B cell (primary cell): ENCODE measurements at regions not wholly inside any gene's neighbourhood (a gene's known extent, or its start where the extent isn't known, plus 50 kb on each side); places are given as distances from the start of the nearest gene placed in this dataset.

Source experiments
- ATAC-seq: fragments of 200-7000 bp; cut with Tn5 transposase; one replicate; pipeline ENCODE4 v1.10.0; 2021; ENCODE audit warnings: low read depth, mild to moderate bottlenecking, moderate number of reproducible peaks, moderate library complexity
- CTCF ChIA-PET: fragments of 350-600 bp; sonication (Branson Sonifier 250); formaldehyde crosslinking; loops from one replicate; lab custom pipeline; 2021; ENCODE audit warnings: antibody characterized with exemption, inconsistent platforms; lab: Charles Lee
- POLR2A ChIA-PET: fragments of 350-600 bp; sonication (Branson Sonifier 250); formaldehyde crosslinking; loops from one replicate; lab custom pipeline; 2021; ENCODE audit warnings: antibody characterized with exemption; lab: Charles Lee
- DNase-seq: peaks from one replicate; pipeline ENCODE4 v3.0.0; 2013
- H2AFZ ChIP-seq: 2 replicates; pipeline ENCODE4 v1.6.1; 2012; ENCODE audit warnings: mild to moderate bottlenecking, low read depth, low read length; ENCODE audit not compliant: insufficient read depth, poor library complexity, severe bottlenecking
- H3K27ac ChIP-seq, 2 donors: 1 replicate in 1 of 2; 2 replicates in 1 of 2; pipeline ENCODE4 v1.5.1; 2012 to 2013; ENCODE audit warnings: low read length in 2 of 2, mild to moderate bottlenecking in 2 of 2, moderate library complexity in 1 of 2
- H3K27me3 ChIP-seq, 4 experiments: fragments of 200-600 bp in 1 of 4; sonication (generic) in 1 of 4; replicated peaks in 1 of 4; 1 replicate in 2 of 4; 2 replicates in 2 of 4; pipeline versions ENCODE4 v1.6.1 to v1.7.0; 2013 to 2016; ENCODE audit warnings: low read length in 3 of 4, mild to moderate bottlenecking in 2 of 4, mixed read lengths in 1 of 4, moderate library complexity in 1 of 4; ENCODE audit not compliant: insufficient read depth in 4 of 4, control insufficient read depth in 3 of 4; ENCODE audit errors: control extremely low read depth in 1 of 4
- H3K36me3 ChIP-seq, 2 experiments: replicated peaks in 1 of 2; 1 replicate in 1 of 2; 2 replicates in 1 of 2; pipeline versions ENCODE4 v1.6.1 to v1.7.1; 2013; ENCODE audit warnings: low read length in 1 of 2; ENCODE audit not compliant: insufficient read depth in 2 of 2, control insufficient read depth in 1 of 2; ENCODE audit errors: control extremely low read depth in 1 of 2, extremely low read depth in 1 of 2
- H3K4me1 ChIP-seq, 2 donors: fragments of 200-600 bp in 1 of 2; sonication (generic) in 1 of 2; 1 replicate in 1 of 2; 2 replicates in 1 of 2; pipeline versions ENCODE4 v1.5.1 to v1.6.1; 2013 to 2017; ENCODE audit warnings: low read length in 2 of 2; ENCODE audit not compliant: control insufficient read depth in 2 of 2, insufficient read depth in 2 of 2
- H3K4me2 ChIP-seq: replicated peaks from 2 replicates; pipeline ENCODE3; 2012; ENCODE audit warnings: mild to moderate bottlenecking, low read depth, low read length; ENCODE audit not compliant: poor library complexity, severe bottlenecking
- H3K4me3 ChIP-seq, 5 experiments: fragments of 200-600 bp in 1 of 5; sonication (generic) in 1 of 5; 1 replicate in 3 of 5; 2 replicates in 2 of 5; pipeline versions ENCODE4 v1.5.1 to v1.7.0; 2011 to 2016; ENCODE audit warnings: low read length in 4 of 5, mild to moderate bottlenecking in 4 of 5, low read depth in 2 of 5, control low read depth in 1 of 5, moderate library complexity in 1 of 5; ENCODE audit not compliant: insufficient read depth in 1 of 5; ENCODE audit errors: control extremely low read depth in 1 of 5, extremely low read depth in 1 of 5
- H3K79me2 ChIP-seq: fragments of 200-600 bp; sonication (generic); one replicate; pipeline ENCODE4 v1.6.0; 2016; ENCODE audit warnings: low read length; ENCODE audit not compliant: control insufficient read depth, insufficient read depth
- H3K9ac ChIP-seq: fragments of 200-600 bp; sonication (generic); 2 replicates; pipeline ENCODE4 v1.6.1; 2017; ENCODE audit warnings: mild to moderate bottlenecking, low read length, moderate library complexity
- H3K9me3 ChIP-seq, 3 donors: one replicate each; pipeline versions ENCODE4 v1.6.1 to v1.7.1; 2013; ENCODE audit warnings: low read length in 2 of 3; ENCODE audit not compliant: control insufficient read depth in 2 of 3, insufficient read depth in 1 of 3; ENCODE audit errors: control extremely low read depth in 1 of 3
- H4K20me1 ChIP-seq: 2 replicates; pipeline ENCODE4 v1.6.0; 2012; ENCODE audit warnings: mild to moderate bottlenecking, low read length; ENCODE audit not compliant: insufficient read depth, control insufficient read depth, poor library complexity, severe bottlenecking
- H3K27ac Mint-ChIP-seq: one replicate; pipeline ENCODE4 v1.8.0; 2021; ENCODE audit warnings: mixed read lengths
- H3K27me3 Mint-ChIP-seq: one replicate; pipeline ENCODE4 v1.8.0; 2021; ENCODE audit warnings: mixed read lengths
- H3K4me1 Mint-ChIP-seq: one replicate; pipeline ENCODE4 v1.8.0; 2021; ENCODE audit warnings: mixed read lengths
- H3K4me3 Mint-ChIP-seq: one replicate; pipeline ENCODE4 v1.8.0; 2021; ENCODE audit warnings: mixed read lengths
- H3K9me3 Mint-ChIP-seq: one replicate; pipeline ENCODE4 v1.8.0; 2022; ENCODE audit warnings: mixed read lengths; ENCODE audit not compliant: insufficient read depth
- EZH2 ChIP-seq: IDR thresholded peaks from 2 replicates; pipeline ENCODE4 v1.6.1; 2012; ENCODE audit warnings: borderline replicate concordance, low read depth, mild to moderate bottlenecking, moderate library complexity, low read length; ENCODE audit not compliant: insufficient read depth, poor library complexity, severe bottlenecking
- WGBS: methylation state at CpG from one replicate; pipeline ENCODE4 v1.1.5; 2013; ENCODE audit warnings: missing lambda C conversion rate; ENCODE audit not compliant: insufficient coverage; 5-methylcytosine and 5-hydroxymethylcytosine counted together
- intact Hi-C: fragments of 100-400 bp; cut with micrococcal nuclease; formaldehyde crosslinking; loops from one replicate; pipeline ENCODE4 v1.10.0; 2022
- TF ChIP-seq, protein P1 (sequence below): fragments of 200-600 bp; IDR thresholded peaks from one replicate; pipeline ENCODE4 v1.8.0; 2022; ENCODE audit warnings: antibody characterized with exemption, mild to moderate bottlenecking

DNA sequence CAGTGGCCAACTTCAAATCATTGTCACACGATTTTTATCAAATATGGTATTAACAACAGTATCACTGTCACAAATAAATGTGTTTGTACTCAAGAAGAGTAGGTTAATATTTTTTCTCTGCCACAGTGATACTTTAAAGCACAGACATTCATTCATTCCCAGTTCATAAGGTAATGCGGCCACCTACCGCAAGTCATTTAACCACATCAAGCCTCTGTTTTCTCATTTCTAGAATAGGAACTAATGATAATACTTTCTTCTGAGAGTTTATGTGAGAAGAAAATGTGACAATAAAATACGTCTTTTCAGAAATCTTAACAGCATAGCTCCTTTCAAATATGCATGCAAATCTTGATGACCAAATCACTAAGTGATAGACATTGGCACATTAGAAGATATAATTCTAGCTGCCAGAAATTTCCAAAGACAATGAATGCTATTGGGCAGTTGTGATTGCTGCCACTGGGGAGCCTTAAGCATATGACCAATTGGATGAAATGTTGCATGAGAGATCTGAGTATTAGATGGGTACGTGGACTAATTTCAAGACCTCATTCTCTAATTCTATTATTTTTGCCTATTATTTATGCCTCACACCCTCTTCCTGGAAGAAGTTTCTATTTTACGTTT is 430.9 kb downstream of the PID1 start:
- Histone ChIP-seq H3K9ac (no peak overlapping the region), H3K4me3 (no peak overlapping the region), H3K27ac (no peak overlapping the region), H3K4me1 (no peaks in the 10 kb centered on the region), H3K27me3 (no peaks in the 10 kb centered on the region), H3K79me2 (no peaks in the 10 kb centered on the region), H3K4me2 (no peak overlapping the region), H4K20me1 (no peaks in the 10 kb centered on the region), H3K9me3 (no peaks in the 10 kb centered on the region), H2AFZ (no peak overlapping the region), H3K36me3 (no peaks in the 10 kb centered on the region)
- TF ChIP-seq EZH2, result no peak
- TF ChIP-seq, protein P1, sequence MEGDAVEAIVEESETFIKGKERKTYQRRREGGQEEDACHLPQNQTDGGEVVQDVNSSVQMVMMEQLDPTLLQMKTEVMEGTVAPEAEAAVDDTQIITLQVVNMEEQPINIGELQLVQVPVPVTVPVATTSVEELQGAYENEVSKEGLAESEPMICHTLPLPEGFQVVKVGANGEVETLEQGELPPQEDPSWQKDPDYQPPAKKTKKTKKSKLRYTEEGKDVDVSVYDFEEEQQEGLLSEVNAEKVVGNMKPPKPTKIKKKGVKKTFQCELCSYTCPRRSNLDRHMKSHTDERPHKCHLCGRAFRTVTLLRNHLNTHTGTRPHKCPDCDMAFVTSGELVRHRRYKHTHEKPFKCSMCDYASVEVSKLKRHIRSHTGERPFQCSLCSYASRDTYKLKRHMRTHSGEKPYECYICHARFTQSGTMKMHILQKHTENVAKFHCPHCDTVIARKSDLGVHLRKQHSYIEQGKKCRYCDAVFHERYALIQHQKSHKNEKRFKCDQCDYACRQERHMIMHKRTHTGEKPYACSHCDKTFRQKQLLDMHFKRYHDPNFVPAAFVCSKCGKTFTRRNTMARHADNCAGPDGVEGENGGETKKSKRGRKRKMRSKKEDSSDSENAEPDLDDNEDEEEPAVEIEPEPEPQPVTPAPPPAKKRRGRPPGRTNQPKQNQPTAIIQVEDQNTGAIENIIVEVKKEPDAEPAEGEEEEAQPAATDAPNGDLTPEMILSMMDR, result no peak
- no peak overlapping the region for H3K27ac Mint-ChIP-seq
- 100% methylated on average over 1 of the region's 6 CpGs for WGBS
- H3K4me3 Mint-ChIP-seq, result no peak overlapping the region
- DNase-seq (no peak), ATAC-seq (no peak)
- CTCF ChIA-PET, result no interaction called here
- intact Hi-C loops, result no loop called here
- H3K9me3 Mint-ChIP-seq, result no peaks in the 10 kb centered on the region
- H3K4me1 Mint-ChIP-seq, result no peaks in the 10 kb centered on the region
- POLR2A ChIA-PET, result no interaction called here
- H3K27me3 Mint-ChIP-seq, result no peaks in the 10 kb centered on the region

DNA sequence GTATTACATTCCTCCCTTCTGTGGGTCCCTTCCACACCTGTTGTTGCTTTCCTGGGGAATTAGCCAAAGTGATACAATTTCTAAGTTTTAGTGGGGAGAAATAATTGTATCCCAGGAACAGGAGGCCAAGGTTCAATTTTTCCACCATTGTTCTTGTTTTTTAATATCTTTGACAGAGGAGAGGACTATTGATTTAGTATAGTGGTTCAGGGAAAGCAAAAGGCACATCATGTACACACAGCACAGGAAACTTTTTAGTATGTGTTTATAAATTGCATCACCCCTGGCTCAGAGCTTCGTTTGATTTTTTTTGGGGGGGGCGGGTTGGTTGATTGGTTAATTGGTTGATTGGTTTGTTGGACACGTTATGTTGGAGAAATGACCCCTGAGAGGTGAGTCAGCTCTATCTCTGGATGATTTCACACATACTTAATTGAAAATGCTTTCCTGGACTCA is 431.6 kb downstream of the PID1 start:
- no peak for ATAC-seq
- WGBS, result no CpG with 5 or more reads among the region's 3 CpGs
- no peaks in the 10 kb centered on the region for H3K27me3 ChIP-seq
- H3K4me1 Mint-ChIP-seq, result no peaks in the 10 kb centered on the region
- no peaks in the 10 kb centered on the region for H3K36me3 ChIP-seq
- no peak overlapping the region for H3K27ac ChIP-seq
- no peaks in the 10 kb centered on the region for H3K4me1 ChIP-seq
- TF ChIP-seq, protein P1, result no peak
- no peak for TF ChIP-seq EZH2
- ChIA-PET POLR2A (no interaction called here), CTCF (no interaction called here)
- no peak overlapping the region for H3K9ac ChIP-seq
- no peak overlapping the region for H3K27ac Mint-ChIP-seq
- no peak overlapping the region for H2AFZ ChIP-seq
- no peak overlapping the region for H3K4me2 ChIP-seq
- intact Hi-C loops, result no loop called here
- no peak overlapping the region for H3K4me3 ChIP-seq
- H4K20me1 ChIP-seq, result no peaks in the 10 kb centered on the region
- no peaks in the 10 kb centered on the region for H3K79me2 ChIP-seq
- no peaks in the 10 kb centered on the region for H3K9me3 ChIP-seq
- no peaks in the 10 kb centered on the region for H3K9me3 Mint-ChIP-seq
- no peak overlapping the region for H3K4me3 Mint-ChIP-seq
- DNase-seq, result no peak
- no peaks in the 10 kb centered on the region for H3K27me3 Mint-ChIP-seq
